HL-60 (cell line): ENCODE measurements at regions not wholly inside any gene's neighbourhood (a gene's known extent, or its start where the extent isn't known, plus 50 kb on each side); places are given as distances from the start of the nearest gene placed in this dataset.

ENCODE experiments used
- DNase-seq, 2 experiments: peaks; one replicate each; pipeline ENCODE4 v3.0.0-alpha.2; 2010 to 2020; ENCODE audit warnings: low read depth in 1 of 2, low spot score in 1 of 2
- H3K27ac ChIP-seq: fragments of 250-450 bp; sonication (Bioruptor Pico); replicated peaks from 2 replicates; pipeline ENCODE4 v1.5.1; 2020; ENCODE audit warnings: mild to moderate bottlenecking, moderate library complexity
- H3K27me3 ChIP-seq: fragments of 250-450 bp; sonication (Bioruptor Pico); 2 replicates; pipeline ENCODE4 v1.5.1; 2021; ENCODE audit warnings: mild to moderate bottlenecking, moderate library complexity; ENCODE audit not compliant: insufficient read depth, poor library complexity, severe bottlenecking
- H3K4me3 ChIP-seq: replicated peaks from 2 replicates; pipeline ENCODE4 v1.5.1; 2011; ENCODE audit warnings: mild to moderate bottlenecking, control low read depth, low read length; ENCODE audit not compliant: insufficient read depth
- CTCF ChIP-seq: IDR thresholded peaks from one replicate; pipeline ENCODE4 v1.5.1; 2011; ENCODE audit warnings: low read length, control low read depth, inconsistent platforms; ENCODE audit not compliant: insufficient read depth
- GABPA ChIP-seq: IDR thresholded peaks from 2 replicates; pipeline ENCODE4 v1.6.1; 2012; ENCODE audit warnings: low read depth
- POLR2AphosphoS5 ChIP-seq: IDR thresholded peaks from 2 replicates; pipeline ENCODE4 v1.6.1; 2012; ENCODE audit warnings: low read depth
- REST ChIP-seq: IDR thresholded peaks from 2 replicates; pipeline ENCODE4 v1.6.1; 2012; ENCODE audit warnings: low read depth; ENCODE audit not compliant: insufficient replicate concordance
- SPI1 ChIP-seq: IDR thresholded peaks from 2 replicates; pipeline ENCODE4 v1.6.1; 2012; ENCODE audit warnings: low read depth, mild to moderate bottlenecking, borderline replicate concordance

GRCh38 chr4:14196131-14196530, 568.6 kb upstream of the BOD1L1 start:
- DNase-seq: no peak
- Histone ChIP-seq H3K27me3 (no peaks in the 10 kb centered on the region), H3K27ac (no peak overlapping the region), H3K4me3 (no peak overlapping the region)
- peak; percentile 99 for TF ChIP-seq REST
- TF ChIP-seq GABPA: no peak
- TF ChIP-seq CTCF: no peak

GRCh38 chr4:14215116-14215770, 587.7 kb upstream of the BOD1L1 start:
- Histone ChIP-seq H3K4me3 (no peak overlapping the region), H3K27ac (no peak overlapping the region), H3K27me3 (no peaks in the 10 kb centered on the region)
- TF ChIP-seq REST (no peak), POLR2AphosphoS5 (no peak), SPI1 (no peak), CTCF (no peak), GABPA (no peak)
- no peak for DNase-seq

GRCh38 chr4:14217401-14217800, 589.9 kb upstream of the BOD1L1 start:
- DNase-seq: no peak
- H3K4me3 ChIP-seq: no peak overlapping the region
- no peak for TF ChIP-seq SPI1
- no peak for TF ChIP-seq REST
- TF ChIP-seq CTCF: no peak
- no peak for TF ChIP-seq POLR2AphosphoS5
- TF ChIP-seq GABPA: no peak
- H3K27ac ChIP-seq: no peak overlapping the region
- no peaks in the 10 kb centered on the region for H3K27me3 ChIP-seq
